Tibial nerve (tissue), 4 donors: ENCODE measurements at regions not wholly inside any gene's neighbourhood (a gene's known extent, or its start where the extent isn't known, plus 50 kb on each side); places are given as distances from the start of the nearest gene placed in this dataset.

Source experiments
- CTCF ChIP-seq, 5 experiments: fragments of 200-600 bp in 3 of 5; fragments of 450-650 bp in 2 of 5; sonication (generic) in 3 of 5; IDR thresholded peaks; one replicate each; pipeline ENCODE4 v1.5.1; 2016 to 2019; ENCODE audit warnings: antibody characterized with exemption in 5 of 5, mild to moderate bottlenecking in 3 of 5, moderate library complexity in 2 of 5
- EP300 ChIP-seq, 2 donors: sonication (generic); formaldehyde crosslinking; IDR thresholded peaks; one replicate each; pipeline ENCODE4 v1.6.1; 2017; ENCODE audit warnings: antibody characterized with exemption in 2 of 2, mild to moderate bottlenecking in 1 of 2
- POLR2A ChIP-seq, 2 donors: fragments of 450-650 bp; IDR thresholded peaks; one replicate each; pipeline ENCODE4 v1.6.1; 2017; ENCODE audit warnings: antibody characterized with exemption in 2 of 2, mild to moderate bottlenecking in 2 of 2, moderate library complexity in 2 of 2

- TF ChIP-seq CTCF (IDR thresholded peaks at IDR 0.05) (no peak), POLR2A (IDR thresholded peaks at IDR 0.05) (no peak), EP300 (IDR thresholded peaks at IDR 0.05) (no peak)
Observed at GRCh38 chr7:375321-375831, 85.4 kb downstream of the FOXL3 start.
